IgD-negative memory B cell (primary cell): ENCODE measurements at regions not wholly inside any gene's neighbourhood (a gene's known extent, or its start where the extent isn't known, plus 50 kb on each side); places are given as distances from the start of the nearest gene placed in this dataset.

Experiments
- H3K27ac Mint-ChIP-seq, 3 donors: one replicate each; pipeline ENCODE4 v1.8.0; 2020 to 2022; ENCODE audit warnings: mild to moderate bottlenecking in 3 of 3, mixed read lengths in 3 of 3, moderate library complexity in 1 of 3
- H3K27me3 Mint-ChIP-seq: one replicate; pipeline ENCODE4 v1.8.0; 2021; ENCODE audit warnings: mixed read lengths
- H3K36me3 Mint-ChIP-seq: one replicate; pipeline ENCODE4 v1.8.0; 2020; ENCODE audit warnings: mild to moderate bottlenecking, mixed read lengths
- H3K4me1 Mint-ChIP-seq, 3 donors: one replicate each; pipeline ENCODE4 v1.8.0; 2020 to 2022; ENCODE audit warnings: mixed read lengths in 3 of 3, mild to moderate bottlenecking in 1 of 3
- H3K4me3 Mint-ChIP-seq, 4 donors: one replicate each; pipeline ENCODE4 v1.8.0; 2020 to 2022; ENCODE audit warnings: mild to moderate bottlenecking in 4 of 4, mixed read lengths in 4 of 4, moderate library complexity in 3 of 4
- H3K9me3 Mint-ChIP-seq, 3 donors: one replicate each; pipeline ENCODE4 v1.8.0; 2020 to 2021; ENCODE audit warnings: mixed read lengths in 3 of 3, mild to moderate bottlenecking in 1 of 3

DNA sequence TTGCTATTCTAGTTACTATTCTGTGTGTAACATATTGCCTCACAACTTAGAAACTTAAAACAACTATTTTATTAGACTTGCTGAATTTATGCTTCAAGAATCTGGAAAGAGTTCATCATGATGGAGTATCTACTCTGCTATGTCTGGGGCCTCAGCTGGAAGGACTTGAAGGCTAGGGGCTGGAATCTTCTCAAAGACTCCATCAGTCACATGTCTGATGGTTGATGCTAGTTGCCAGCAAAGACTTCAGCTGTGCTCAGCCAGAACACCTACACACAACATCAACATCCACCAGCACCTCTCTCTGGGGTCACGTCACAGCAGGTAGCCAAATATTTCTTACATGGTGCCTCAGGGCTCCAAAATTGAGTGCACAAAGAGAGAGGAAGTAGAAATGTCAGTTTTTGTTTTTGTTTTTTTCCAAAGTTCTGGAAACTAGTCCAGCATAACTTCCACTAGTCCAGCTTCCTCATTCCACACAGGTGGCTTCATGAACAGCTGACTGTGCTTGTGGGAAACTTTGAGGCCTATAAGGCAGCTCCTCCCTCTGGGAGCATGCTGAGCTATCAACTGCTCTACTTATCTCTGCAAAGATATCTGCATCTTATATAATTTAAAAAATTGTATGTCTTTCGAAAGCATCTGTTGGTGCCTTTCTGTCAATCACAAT lies 325.4 kb upstream of the AGTR1 start:
- no peaks in the 10 kb centered on the region for H3K36me3 Mint-ChIP-seq
- H3K27me3 Mint-ChIP-seq: no peaks in the 10 kb centered on the region
- no peak overlapping the region for H3K27ac Mint-ChIP-seq

DNA sequence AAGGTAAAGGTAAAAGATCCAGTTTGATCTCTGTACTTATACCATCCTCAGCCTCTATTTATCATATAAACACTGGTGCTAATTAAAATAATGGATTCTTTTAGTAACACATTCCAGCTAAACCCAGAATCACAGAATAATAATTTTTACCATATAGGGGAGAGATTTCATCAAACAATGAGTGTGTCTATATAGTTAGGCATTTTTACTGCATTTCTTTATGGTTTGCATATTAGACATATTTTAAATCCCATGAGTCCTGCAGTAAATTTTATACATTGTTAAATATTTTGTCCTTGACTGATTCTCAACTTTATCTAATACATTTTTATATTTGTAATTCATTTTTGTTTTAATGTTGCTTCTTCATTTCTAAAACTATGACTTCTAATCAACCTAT lies 323.7 kb upstream of the AGTR1 start:
- H3K36me3 Mint-ChIP-seq: no peaks in the 10 kb centered on the region
- no peak overlapping the region for H3K4me3 Mint-ChIP-seq
- H3K27ac Mint-ChIP-seq: no peak overlapping the region
- no peaks in the 10 kb centered on the region for H3K4me1 Mint-ChIP-seq
- peaks cover 0 to 1% (median 0%) of the 10 kb centered on the region in 3 donors for H3K9me3 Mint-ChIP-seq
- no peaks in the 10 kb centered on the region for H3K27me3 Mint-ChIP-seq

More for the DNA sequence above, 325.4 kb upstream of the AGTR1 start:
- Mint-ChIP-seq H3K4me1 (no peaks in the 10 kb centered on the region), H3K4me3 (peak overlapping the region in 1 of 4 donors; percentile 23), H3K9me3 (peaks cover 0 to 1% (median 0%) of the 10 kb centered on the region in 3 donors)

DNA sequence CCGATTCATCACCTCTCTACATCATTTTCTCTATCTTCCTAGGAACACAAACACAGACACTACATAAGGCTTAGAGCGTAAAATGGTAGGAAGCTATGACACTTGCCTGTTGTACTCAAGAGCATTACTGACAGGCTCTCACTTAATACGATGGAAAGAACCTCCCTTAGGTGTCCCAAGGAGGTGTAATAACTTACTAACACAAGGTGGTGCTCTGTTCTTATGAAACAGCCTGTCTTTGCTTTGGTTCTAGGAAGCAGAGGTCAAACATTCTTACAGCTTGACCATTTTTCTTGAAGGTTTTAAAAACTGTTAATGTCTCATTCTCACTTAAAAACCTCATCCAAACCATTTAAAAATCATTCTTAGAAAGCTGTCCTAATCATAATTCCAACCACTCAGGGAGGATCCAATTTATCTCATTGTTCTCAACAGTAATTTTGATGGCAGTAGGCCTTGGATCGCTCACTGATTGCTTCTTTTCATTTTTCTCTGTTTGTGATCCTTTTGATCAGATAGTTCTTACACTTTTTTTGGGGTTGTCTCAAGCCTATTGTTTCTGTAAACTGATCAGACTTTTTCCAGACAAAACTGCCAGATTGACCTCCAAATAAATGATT lies 317.8 kb upstream of the AGTR1 start:
- no peaks in the 10 kb centered on the region for H3K27me3 Mint-ChIP-seq
- peaks cover 0 to 5% (median 0%) of the 10 kb centered on the region in 3 donors for H3K9me3 Mint-ChIP-seq

DNA sequence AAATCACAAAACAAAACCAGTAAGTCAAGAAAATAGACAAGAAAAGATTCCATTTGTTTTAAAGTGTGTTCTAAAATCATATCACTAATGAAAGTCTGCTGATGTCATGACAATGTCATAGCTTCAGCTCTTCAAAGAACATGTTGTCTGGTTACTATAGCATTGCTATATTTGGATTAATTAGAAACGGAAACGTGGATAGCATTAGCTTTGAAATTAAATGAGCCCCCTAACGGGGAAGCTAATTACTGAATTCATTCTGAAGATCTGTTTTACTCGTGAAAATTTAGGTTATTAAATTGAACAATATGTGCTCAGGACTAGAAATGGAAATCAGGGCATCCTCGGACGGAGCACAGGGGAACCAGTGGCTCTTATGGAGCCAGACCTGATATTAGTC lies 316.7 kb upstream of the AGTR1 start:
- H3K36me3 Mint-ChIP-seq: no peaks in the 10 kb centered on the region
- no peak overlapping the region for H3K27ac Mint-ChIP-seq
- peaks cover 0 to 5% (median 0%) of the 10 kb centered on the region in 3 donors for H3K9me3 Mint-ChIP-seq
- no peaks in the 10 kb centered on the region for H3K4me1 Mint-ChIP-seq
- no peaks in the 10 kb centered on the region for H3K27me3 Mint-ChIP-seq
- no peak overlapping the region for H3K4me3 Mint-ChIP-seq

More for the DNA sequence above, 317.8 kb upstream of the AGTR1 start:
- Mint-ChIP-seq H3K36me3 (no peaks in the 10 kb centered on the region), H3K4me3 (no peak overlapping the region), H3K4me1 (no peaks in the 10 kb centered on the region), H3K27ac (no peak overlapping the region)

DNA sequence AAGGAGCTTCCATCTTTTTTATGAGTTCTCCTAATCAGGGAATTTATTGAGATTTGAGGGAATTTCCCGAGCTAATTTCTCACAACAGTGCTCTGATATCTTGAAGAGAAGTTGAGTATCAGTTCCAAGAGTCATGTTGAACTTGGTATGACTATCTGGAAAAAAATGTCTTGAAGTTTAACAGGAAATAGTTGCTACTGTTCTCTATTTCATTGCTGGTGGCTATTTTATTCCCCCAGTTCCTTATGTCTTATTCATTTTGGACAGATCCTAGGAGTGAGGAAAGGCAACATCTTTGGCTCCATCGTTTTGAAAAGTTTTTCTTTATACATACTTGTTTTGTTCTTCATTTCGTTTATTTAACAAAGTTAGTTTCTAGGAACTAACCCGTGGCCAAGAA lies 307.8 kb upstream of the AGTR1 start:
- Mint-ChIP-seq H3K36me3 (no peaks in the 10 kb centered on the region), H3K4me3 (no peak overlapping the region), H3K27me3 (no peaks in the 10 kb centered on the region), H3K4me1 (no peaks in the 10 kb centered on the region), H3K9me3 (no peaks in the 10 kb centered on the region), H3K27ac (no peak overlapping the region)

DNA sequence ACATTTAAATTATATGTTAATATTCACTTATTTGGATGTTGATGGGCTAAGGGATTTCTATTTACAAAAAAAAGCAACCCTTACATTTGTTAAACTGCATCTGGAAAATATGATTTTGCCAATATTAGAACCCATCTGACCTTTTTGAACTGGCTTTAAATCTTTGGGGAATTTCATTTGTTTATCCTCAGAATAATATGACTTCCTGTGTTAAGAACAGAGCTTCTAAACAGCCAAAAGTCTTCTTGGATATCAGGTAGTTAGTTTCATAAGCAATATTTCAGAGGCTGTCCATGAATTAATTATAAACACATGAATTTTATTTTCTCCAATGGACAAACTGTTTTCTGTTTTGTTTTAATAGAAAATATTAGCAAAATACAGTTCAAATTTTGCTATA lies 301.9 kb upstream of the AGTR1 start:
- Mint-ChIP-seq H3K4me3 (no peak overlapping the region), H3K36me3 (no peaks in the 10 kb centered on the region), H3K4me1 (no peaks in the 10 kb centered on the region), H3K27me3 (no peaks in the 10 kb centered on the region), H3K27ac (no peak overlapping the region), H3K9me3 (peaks cover 0 to 7% (median 4%) of the 10 kb centered on the region in 3 donors)

DNA sequence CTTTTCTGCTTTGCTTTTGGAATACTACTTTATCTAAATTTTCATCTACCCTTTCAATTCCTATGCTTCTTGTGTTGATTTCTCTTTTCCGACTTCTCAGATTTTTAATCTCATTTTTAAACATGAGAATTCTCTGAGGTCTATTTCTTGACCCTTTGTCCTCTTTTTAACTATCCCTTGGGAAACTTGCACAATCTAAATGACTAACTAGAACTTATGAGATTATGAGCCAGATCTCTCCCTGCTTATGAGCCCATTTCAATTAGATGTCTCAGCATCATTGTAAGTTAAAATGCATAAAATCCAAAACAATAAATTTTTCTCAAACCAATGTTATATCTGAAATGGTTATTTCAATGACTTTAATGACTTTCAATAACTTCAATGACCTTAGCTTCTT lies 296.9 kb upstream of the AGTR1 start:
- Mint-ChIP-seq H3K4me1 (no peaks in the 10 kb centered on the region), H3K9me3 (peaks cover 0 to 8% (median 4%) of the 10 kb centered on the region in 3 donors), H3K36me3 (no peaks in the 10 kb centered on the region), H3K4me3 (no peak overlapping the region), H3K27ac (no peak overlapping the region), H3K27me3 (no peaks in the 10 kb centered on the region)

DNA sequence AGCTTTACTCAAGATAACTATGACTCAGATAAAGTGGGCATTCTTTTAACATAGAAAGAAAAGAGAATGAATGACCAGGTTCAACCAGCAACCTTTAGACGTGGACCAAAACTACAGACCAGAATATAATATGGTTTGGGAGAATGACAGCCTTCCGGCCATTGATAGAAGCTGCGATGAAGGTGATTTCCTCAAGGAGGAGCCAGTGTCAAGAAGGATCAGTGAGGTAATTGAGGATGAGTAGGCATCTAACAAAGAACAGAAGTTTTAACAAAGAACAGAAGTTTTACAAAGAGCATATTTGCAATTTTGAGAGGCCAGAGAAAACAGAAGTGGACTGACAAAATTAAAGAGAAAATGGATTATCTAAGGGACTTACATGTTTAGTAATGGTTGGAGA lies 289.0 kb upstream of the AGTR1 start:
- Mint-ChIP-seq H3K36me3 (no peaks in the 10 kb centered on the region), H3K4me1 (no peaks in the 10 kb centered on the region), H3K27ac (no peak overlapping the region), H3K27me3 (no peaks in the 10 kb centered on the region), H3K9me3 (peaks cover 3 to 8% (median 4%) of the 10 kb centered on the region in 3 donors), H3K4me3 (no peak overlapping the region)

DNA sequence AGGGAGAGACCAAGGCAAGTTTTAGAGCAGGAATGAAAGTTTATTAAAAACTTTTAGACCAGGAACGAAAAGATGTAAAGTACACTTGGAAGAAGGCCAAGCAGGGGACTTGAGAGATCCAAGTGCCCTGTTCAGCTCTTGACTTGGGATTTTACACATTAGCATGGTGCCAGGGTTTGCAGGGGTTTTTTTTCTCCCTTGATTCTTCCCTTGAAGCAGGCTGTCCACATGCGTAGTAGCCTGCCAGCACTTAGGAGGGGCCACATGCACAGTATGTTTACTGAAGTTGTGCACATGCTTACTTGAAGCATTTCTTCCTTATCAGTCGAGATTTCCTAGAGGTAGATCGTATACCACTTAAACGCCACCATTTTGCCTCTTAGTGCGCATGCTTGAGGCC lies 277.5 kb upstream of the AGTR1 start:
- Mint-ChIP-seq H3K4me3 (no peak overlapping the region), H3K27ac (no peak overlapping the region), H3K4me1 (peaks cover 0 to 3% (median 0%) of the 10 kb centered on the region in 3 donors), H3K36me3 (no peaks in the 10 kb centered on the region), H3K27me3 (no peaks in the 10 kb centered on the region), H3K9me3 (peaks cover 0 to 3% (median 2%) of the 10 kb centered on the region in 3 donors)

DNA sequence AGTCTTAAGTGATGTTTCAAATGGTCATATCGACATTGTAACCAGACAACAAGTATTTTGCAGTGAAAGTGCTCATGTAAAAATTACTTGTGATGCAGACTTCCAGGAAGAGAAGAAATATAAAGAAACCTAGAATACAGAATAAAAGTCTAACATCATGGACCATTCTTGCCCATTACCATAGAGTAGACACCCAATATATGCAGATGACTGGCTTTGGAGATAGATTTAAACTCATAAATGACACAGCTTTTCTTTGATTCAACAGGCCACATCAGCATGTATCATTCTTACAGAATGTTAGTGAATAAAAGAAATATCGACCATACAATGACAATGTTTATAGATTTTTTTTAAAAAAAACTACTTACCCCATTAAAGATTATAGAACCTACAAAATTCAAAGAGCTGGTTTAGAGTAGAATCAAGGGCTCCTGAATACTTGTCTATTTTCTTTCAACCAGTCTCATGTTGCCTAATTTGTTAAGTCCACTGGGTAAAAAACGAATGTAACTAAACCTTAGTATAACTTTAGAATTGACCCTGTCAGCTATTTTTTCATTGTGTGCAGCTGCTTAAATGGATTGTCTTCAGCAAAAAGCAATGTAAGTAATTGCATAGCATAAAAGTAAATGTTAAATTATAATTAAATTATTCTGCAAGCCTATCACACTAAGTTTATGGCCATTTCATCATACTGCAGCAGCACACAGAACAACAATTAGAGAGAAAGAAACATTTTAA lies 268.7 kb upstream of the AGTR1 start:
- Mint-ChIP-seq H3K36me3 (no peaks in the 10 kb centered on the region), H3K4me1 (no peaks in the 10 kb centered on the region), H3K27ac (no peak overlapping the region), H3K27me3 (no peaks in the 10 kb centered on the region), H3K4me3 (no peak overlapping the region), H3K9me3 (no peaks in the 10 kb centered on the region)

DNA sequence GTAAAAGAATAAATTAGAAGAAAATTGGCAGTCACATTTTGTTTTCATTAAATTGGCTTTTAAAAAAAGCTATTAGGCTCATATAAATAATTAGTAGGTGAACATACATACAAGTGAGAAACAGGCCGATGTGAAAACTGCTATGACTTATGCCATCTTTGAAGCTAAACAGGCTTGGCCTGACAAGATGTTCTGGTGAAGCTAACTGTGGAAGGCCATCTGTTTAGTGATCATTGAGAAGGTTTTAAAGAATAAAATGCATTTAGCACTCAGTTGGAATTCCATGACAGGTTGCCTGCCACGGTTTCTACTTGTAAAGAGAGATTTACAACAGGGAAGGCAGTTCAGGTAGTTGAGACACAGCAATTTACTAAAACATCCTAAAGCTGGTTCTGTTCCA lies 264.0 kb upstream of the AGTR1 start:
- H3K4me1 Mint-ChIP-seq: no peaks in the 10 kb centered on the region
- H3K27me3 Mint-ChIP-seq: no peaks in the 10 kb centered on the region
- H3K4me3 Mint-ChIP-seq: no peak overlapping the region
- H3K27ac Mint-ChIP-seq: no peak overlapping the region
- no peaks in the 10 kb centered on the region for H3K36me3 Mint-ChIP-seq
- peaks cover 0 to 7% (median 0%) of the 10 kb centered on the region in 3 donors for H3K9me3 Mint-ChIP-seq

DNA sequence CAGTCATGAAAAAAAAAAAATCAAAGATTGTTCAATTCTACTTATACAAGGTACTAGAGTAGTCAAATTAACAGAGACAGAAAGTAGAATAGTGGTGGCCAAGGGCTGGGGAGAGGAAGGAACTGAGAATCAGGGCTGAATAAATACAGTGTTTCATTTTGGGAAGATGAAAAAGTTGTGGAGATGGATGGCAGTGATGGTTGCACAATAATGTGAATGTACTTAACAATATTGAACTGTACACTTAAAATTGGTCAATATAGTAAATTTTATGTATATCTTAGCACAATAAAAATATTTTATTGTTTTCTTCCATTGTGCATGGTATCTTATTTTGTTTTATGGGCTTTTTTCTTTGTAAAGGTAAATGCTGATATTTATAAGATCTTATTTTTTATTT lies 262.2 kb upstream of the AGTR1 start:
- Mint-ChIP-seq H3K4me3 (no peak overlapping the region), H3K4me1 (no peaks in the 10 kb centered on the region), H3K9me3 (peaks cover 2 to 7% (median 2%) of the 10 kb centered on the region in 3 donors), H3K27ac (no peak overlapping the region), H3K27me3 (no peaks in the 10 kb centered on the region), H3K36me3 (no peaks in the 10 kb centered on the region)

DNA sequence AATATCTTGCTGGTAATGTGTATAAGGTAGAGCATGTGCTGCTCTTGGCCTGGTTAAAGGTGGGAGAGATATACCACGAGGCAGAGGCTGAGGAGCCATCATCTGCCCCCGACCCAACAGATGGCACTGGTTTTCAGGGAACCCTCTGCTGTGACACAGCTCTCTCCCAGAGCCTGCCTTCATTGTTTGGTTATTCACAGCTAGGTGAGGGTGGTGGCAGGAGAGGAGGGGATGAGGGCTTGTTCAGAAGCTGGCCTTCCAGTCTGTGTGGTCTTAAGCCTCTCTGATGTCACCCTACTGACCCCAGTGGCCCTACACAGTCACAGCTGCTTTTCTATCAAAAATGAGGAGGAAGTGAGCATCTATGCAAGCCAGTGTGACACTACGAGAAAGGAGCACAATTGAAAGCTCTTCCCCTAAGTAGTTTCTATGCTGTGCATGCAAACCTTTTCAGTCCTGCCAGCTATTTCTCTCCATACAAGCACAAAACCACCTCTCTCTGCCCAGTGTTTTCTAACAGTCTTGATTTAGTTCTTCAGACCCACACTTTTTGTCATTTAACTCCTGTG lies 258.4 kb upstream of the AGTR1 start:
- Mint-ChIP-seq H3K27ac (no peak overlapping the region), H3K36me3 (no peaks in the 10 kb centered on the region), H3K4me3 (no peak overlapping the region), H3K4me1 (no peaks in the 10 kb centered on the region), H3K27me3 (no peaks in the 10 kb centered on the region), H3K9me3 (peaks cover 2 to 7% (median 3%) of the 10 kb centered on the region in 3 donors)

DNA sequence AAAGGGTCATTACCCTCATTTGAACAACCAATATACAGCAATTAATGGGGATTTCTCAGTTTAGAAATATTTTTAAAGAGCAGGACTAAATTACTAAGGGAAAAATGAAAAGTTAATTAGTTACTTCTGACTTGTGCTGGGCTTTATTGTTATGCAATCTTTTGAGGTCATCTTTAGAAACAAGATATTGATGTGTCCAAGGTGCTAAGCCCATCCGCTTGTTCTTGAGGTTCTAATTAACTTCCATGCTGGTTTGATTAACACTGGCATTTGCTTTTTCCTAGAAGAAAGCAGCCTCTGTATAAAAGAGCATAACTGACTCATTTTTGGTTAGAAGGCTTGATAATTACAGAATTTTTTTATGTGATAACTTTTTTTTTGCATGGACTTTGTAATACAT lies 256.5 kb upstream of the AGTR1 start:
- H3K4me3 Mint-ChIP-seq: no peak overlapping the region
- no peaks in the 10 kb centered on the region for H3K36me3 Mint-ChIP-seq
- H3K9me3 Mint-ChIP-seq: peaks cover 2 to 5% (median 3%) of the 10 kb centered on the region in 3 donors
- no peaks in the 10 kb centered on the region for H3K4me1 Mint-ChIP-seq
- no peak overlapping the region for H3K27ac Mint-ChIP-seq
- no peaks in the 10 kb centered on the region for H3K27me3 Mint-ChIP-seq

DNA sequence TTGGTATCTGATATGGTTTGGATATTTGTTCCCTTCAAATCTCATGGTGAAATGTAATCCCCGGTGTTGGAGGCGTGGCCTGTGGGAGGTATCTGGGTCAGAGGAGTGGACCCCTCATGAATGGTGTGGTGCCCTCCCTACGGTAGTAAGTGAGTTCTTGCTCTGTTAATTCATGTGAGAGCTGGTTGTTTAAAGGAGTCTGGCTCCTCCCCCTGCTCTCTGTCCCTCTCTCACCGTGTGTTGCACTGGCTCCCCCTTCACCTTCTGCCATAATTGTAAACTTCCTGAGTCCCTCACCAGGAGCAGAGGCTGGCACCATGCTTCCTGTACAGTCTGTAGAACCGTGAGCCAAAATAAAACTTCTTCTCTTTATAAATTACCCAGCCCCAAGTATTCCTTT lies 246.9 kb upstream of the AGTR1 start:
- Mint-ChIP-seq H3K4me3 (no peak overlapping the region), H3K36me3 (no peaks in the 10 kb centered on the region)

More for the DNA sequence above, 246.9 kb upstream of the AGTR1 start:
- Mint-ChIP-seq H3K27me3 (no peaks in the 10 kb centered on the region), H3K9me3 (peaks cover 0 to 4% (median 0%) of the 10 kb centered on the region in 3 donors), H3K4me1 (no peaks in the 10 kb centered on the region), H3K27ac (no peak overlapping the region)
